GM19035 (cell line): ENCODE measurements at regions not wholly inside any gene's neighbourhood (a gene's known extent, or its start where the extent isn't known, plus 50 kb on each side); places are given as distances from the start of the nearest gene placed in this dataset.

Experiments used
- ATAC-seq: cut with Tn5 transposase; IDR thresholded peaks from one replicate; pipeline ENCODE4 v1.9.1; 2021; ENCODE audit not compliant: unreplicated experiment

DNA sequence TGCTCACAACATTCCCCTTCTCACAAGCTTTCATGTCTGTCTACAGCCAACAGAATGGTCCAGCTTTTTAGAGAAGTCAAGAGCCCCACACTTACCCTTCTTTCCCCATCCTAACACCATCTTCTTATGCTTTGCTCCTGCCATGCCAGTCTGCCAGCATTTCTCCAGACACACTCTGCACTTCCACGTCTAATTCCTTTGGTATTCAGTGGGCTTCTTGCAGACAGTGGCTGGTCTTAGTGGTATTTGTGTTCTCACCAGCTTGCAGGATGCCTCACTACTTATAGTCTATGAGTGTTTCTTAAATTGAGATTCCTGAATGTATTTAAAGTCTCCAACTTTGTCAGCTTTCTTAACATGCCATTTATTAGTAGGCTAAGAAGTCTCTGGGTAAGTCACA lies 154.4 kb downstream of the BBOX1 start:
- no peak for ATAC-seq

DNA sequence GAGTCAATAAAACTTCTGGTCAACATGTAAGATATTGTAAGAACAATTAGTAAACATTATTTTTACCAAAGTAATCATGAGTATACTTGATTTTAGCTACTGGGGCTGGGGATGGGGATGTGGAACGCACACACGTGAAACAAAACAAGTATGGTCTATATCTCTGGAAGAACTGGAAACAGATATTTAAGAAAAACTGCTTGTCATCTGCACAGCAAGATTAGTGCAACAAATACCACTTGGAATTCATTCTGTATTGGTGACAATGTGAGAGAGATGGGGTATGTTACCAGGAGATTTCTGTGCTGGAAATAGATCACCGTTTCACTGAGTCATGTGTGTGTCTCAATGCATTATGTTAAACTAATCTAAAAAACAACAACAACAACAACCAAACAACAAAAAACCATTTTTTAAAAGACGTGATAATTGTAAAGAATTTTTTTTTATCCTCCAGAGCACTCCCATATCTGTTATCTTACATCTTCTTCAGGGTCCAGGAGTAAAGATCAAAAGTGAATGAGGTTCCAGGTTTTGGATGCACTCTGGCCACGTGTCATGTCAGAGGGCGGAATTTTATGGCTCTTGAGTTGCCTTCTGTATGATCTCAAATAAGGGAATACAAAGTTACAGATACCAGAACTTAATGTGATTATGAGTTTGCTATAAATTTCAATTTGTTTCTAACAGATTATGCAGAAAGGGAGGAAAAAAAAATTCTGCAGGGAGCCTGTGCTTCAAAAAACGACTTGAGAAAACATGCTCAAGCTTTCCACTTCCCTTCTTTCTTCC lies 153.0 kb downstream of the BBOX1 start:
- ATAC-seq, result no peak

DNA sequence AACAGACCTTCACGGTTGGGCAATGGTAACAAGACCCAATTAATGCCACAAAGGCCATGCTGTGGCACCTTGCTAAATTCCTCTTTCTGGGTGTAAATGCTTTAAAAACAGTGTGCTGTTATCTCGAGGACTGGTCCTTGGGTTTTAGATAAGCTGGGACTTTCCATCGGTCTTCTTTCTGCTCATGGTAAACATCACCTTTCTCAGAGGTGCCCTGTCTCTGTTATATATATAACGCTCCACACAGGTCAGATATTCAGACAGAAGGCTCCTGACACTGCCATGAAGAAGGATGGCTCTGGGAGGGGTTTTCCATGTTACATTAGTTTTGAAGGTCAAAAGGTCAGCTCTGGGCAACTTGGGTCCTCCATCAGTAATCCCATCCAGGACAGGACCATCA lies 151.6 kb downstream of the BBOX1 start:
- ATAC-seq, result no peak

DNA sequence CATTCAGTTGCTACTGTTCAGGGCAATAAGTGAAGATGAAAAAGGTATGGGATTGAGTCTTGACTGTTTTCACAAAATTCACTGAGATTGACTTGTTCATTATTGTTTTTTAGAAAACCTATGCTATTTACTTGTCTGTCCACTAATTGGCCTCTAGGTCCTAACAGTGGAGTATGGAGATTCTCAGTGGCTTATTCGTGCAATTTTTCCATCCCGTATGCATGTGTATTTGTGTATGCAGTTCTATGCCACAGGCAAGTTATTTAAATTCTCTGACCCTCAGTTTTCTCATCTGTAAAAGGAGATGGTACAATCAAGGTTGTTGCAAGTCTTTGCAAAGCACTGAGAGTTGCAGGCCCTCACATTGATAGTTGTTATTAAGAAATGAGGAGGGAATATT lies 151.0 kb downstream of the BBOX1 start:
- no peak for ATAC-seq

DNA sequence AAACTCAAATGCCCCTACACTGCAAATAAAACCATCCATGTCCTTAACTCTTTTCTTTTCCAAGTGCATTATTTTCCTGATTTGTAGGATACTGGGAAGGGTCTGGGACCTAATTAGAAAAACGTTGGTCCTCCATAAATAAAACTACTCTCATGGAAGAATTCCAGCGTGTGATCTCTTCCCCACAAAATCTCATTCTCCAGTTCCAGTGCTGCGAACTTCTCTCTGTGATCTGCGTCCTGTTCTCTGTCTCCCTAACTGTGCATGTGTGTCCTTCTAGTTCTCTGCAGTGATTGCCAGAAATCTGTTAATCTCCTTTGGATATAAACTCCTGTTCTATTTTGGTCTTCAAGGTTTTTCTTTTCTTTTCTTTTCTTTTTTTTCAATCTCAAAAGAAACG lies 148.1 kb downstream of the BBOX1 start:
- ATAC-seq, result no peak

DNA sequence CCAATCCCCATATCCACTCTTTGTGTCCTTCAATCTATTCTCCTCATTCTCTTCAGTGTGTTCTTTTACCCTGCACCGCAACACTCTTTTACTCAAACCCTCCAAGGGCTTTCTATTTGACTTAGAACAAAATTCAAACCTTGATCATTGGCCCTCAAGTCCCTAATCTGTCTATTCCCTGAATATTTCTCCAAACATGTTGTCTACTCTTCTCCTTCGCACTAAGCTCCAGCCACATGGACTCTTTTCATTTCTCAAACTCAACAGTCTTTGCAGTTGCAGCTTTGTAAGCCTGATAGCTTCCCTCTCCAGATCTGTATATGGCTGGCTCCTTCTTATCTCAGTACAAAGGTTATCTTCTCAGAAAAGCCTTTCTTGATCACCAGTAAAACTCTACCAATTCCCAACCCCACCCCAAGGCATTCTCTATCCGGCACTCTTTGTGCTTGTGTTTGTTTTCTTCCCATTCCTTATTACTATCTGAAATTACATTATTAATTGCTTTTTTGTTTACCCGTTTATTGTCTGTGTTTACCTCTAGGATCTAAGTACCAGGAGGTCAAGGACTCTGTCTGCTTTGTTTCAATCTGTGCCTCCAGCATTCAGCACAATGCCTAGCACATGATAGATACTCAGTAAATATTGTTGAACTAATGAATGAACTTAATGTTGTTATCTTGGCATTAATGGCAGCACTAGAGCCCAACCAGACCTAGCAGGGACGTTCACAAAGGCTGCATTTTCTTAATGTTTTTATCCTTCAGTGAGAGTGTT lies 147.4 kb downstream of the BBOX1 start:
- ATAC-seq, result no peak

DNA sequence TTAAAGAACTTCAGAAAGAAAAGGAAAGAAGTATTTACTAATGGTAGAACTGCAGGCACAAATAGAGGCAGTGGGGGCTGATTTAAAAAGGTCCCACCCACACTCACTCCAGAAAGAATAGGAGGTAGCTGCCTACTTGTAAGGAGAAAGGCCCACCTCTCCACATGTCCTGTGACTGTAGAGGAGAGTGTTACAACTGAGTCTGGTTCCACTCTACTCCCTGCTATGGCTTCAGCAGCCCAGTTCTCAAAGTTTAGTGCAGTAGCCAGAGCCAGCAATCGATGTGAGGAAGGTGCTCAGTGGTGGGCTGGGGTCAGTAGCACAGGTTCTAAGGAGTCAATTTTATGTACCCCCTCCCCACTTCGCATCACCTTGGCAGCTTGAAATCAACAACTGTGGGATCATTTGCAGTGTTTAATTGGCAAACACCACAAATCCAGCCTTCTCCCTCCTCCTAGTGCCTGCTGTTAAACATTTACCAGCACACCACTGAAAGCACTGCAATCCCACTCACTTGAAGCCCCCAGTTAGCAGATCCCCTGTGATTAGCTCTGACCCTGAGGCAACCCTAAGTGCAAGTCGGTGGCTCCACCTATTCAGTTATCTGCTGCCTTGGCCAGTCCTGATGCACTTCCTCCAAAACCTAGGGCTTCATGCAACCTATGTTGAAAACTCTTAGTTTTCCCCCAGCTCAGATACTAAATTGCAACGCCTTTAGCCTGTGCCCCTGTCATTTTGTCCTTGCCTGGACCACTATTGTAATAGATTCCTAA lies 146.6 kb downstream of the BBOX1 start:
- ATAC-seq, result no peak

DNA sequence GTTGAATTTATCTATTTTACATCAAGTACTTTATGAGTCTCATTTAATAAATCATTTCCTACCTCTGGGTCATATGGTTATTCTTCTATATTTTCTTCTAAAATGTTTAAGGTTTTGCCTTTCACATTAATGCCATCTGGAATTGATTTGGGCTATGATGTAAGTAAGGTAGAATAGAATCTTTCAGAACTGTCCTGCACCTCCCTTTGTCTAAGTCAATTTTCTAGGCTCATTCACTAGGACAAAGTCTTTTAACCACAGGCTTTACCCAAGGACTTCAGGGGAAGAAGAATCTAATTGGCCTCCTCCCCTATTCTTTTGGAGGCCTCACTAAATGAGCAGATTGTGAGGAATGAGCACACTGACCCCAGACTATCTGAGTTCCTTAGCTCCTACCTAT lies 146.0 kb downstream of the BBOX1 start:
- no peak for ATAC-seq

DNA sequence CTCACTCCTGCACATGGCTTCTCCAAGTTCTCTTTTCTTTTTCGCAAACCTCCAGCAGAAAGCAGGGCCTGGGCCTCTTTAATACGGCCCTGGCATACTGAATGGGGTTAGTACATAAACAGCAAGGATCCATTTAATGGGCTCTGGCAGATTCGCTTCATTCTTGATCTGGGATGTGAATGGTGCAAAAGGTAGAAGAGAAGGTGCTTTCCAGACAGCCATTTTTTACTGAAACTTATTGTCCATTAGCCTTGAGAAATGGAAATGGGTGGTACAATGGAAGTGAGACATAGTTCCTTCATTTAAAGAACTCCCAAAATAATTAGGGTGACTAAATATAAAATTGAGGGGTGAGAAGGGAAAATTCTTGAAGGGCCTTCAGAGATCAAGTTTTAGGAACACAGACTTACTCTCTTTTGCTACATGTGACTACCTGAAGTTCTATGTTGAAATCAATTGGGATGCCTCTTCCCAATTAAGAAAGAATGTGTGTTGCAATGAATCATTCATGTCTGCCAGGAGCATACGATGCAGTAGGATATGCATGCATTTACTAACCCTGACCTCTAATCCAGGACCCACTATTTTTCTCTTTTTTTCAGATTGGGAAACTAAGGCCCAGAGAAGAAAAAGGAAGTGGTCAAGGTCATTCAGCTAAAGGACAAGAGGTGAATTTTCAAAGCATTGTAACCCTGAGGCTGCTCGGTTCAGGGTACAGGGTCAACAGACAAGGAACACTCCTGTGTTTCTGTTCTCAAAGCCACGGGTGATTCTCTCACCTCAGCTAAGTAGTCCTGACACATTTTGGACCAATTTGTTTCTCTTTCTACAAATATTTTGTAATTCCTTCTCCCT lies 144.1 kb downstream of the BBOX1 start:
- no peak for ATAC-seq

DNA sequence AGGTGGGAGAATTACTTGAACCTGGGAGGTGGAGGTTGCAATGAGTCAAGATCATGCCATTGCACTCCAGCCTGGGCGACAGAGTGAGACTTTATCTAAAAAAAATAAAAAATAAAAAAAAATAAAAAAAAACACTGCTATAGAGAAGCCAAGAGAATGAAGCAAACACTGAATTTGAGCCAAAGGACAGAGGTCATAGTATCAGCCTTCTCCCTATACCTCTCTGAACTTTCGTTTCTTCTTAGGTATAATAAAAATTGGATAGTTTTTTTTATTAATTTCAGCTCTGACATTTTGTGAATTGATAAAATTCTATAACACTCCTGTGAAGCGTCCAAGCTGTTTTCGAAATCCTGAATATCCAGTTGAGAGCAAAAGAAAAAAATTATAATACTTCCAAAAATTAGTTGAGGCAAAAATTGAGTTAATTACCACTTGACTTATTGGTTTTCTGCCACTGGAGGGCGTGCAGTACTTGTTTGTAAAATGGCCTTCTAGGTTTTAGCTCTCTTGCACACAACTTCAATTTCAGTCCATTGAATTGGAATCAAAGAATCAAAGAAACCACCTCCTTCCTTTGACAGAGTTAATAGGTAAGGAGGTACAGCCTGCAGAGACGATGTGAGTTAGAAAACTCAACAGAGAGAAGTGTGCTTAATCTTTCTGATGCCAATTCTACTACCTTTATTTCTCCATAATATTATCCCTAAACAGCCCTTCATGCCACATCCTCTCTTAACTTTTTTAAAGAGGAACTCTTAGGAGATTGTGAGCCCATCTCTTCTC lies 143.2 kb downstream of the BBOX1 start:
- ATAC-seq, result peak; percentile 65

DNA sequence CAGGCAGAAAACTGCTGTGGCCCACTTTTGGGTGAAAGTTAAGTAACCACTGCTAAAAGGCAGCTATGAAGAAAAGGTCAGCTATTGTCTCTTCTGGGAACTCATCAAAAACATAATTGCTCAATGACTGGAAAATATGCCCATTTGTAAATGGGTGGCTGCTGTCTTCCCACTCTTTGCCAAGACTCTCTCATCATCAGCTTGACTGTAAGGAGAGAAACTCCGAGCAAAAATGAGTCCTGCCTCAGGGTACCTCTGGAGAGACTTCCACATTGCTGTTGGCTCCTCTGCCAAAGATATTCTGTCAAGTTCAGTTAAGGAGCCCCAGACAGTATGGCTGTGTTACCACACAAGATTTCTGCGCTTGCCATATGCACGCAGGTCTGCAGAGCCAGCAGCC lies 138.7 kb downstream of the BBOX1 start:
- ATAC-seq, result no peak

DNA sequence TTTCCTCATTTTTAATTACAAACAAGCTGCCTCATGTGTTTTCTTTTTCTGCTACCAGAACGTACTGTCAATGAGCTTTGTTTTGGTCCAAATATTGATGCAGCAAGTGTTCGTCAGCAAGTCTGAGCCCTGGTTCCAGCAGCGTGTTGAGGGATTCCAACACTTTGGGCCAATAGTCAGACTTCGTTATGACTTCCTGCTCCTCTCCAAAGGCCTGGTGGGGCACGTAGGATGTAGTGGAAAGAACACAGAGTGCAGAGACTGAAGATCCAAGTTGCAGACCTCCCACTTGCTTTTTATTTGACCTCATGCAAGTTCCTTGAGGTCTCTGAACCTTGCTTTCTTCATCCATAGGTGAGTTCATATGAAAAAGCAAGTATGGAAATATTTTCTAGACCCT lies 138.2 kb downstream of the BBOX1 start:
- no peak for ATAC-seq
